ENCODE measurements at regions not wholly inside any gene's neighbourhood (a gene's known extent, or its start where the extent isn't known, plus 50 kb on each side); places are given as distances from the start of the nearest gene placed in this dataset.
A peak's percentile ranks its signal among the peaks of the same experiment; 100 is the strongest.
"Not testable (repeated sequence)": the region's sequence is repeated elsewhere in the genome, so short reads cannot be mapped to it uniquely, and the experiment has no call there.

GRCh38 chr20:53883098-53883911 lies 187.1 kb downstream of the BCAS1 start:
- no peak for FAIRE-seq

GRCh38 chr20:53882438-53882986 lies 187.9 kb downstream of the BCAS1 start:
- intact Hi-C loops (cut with DNase I); H3K27ac ChIP-seq (ENCODE audit: low read depth in 2 of 2, low read length in 2 of 2); H3K9me3 ChIP-seq (ENCODE audit: control insufficient read depth in 2 of 3, insufficient read depth in 1 of 3, low read length in 3 of 3); H3K27me3 ChIP-seq (ENCODE audit: control insufficient read depth, insufficient read depth, low read length); DNase-seq; H3K4me3 ChIP-seq (ENCODE audit: low read length in 3 of 3); H3K36me3 ChIP-seq (ENCODE audit: control insufficient read depth in 2 of 3, insufficient read depth in 3 of 3, low read length in 3 of 3); FAIRE-seq; H3K9ac ChIP-seq (ENCODE audit: low read length in 3 of 3): not testable (repeated sequence)
- peaks cover 8 to 17% (median 10%) of the 10 kb centered on the region in 3 donors for H3K4me1 ChIP-seq (ENCODE audit: control insufficient read depth in 2 of 3, insufficient read depth in 2 of 3, low read depth in 1 of 3, low read length in 3 of 3)

More at GRCh38 chr20:53883098-53883911, 187.1 kb downstream of the BCAS1 start:
- no peaks in the 10 kb centered on the region for H3K9me3 ChIP-seq (ENCODE audit: control insufficient read depth in 2 of 3, insufficient read depth in 1 of 3, low read length in 3 of 3)
- H3K9ac ChIP-seq (ENCODE audit: low read length in 3 of 3), result no peak overlapping the region
- H3K4me1 ChIP-seq (ENCODE audit: control insufficient read depth in 2 of 3, insufficient read depth in 2 of 3, low read depth in 1 of 3, low read length in 3 of 3), result peaks cover 8 to 14% (median 9%) of the 10 kb centered on the region in 3 donors
- intact Hi-C loops (cut with DNase I), result no loop called here
- H3K27me3 ChIP-seq (ENCODE audit: control insufficient read depth, insufficient read depth, low read length), result no peaks in the 10 kb centered on the region
- no peaks in the 10 kb centered on the region for H3K36me3 ChIP-seq (ENCODE audit: control insufficient read depth in 2 of 3, insufficient read depth in 3 of 3, low read length in 3 of 3)
- no peak overlapping the region for H3K4me3 ChIP-seq (ENCODE audit: low read length in 3 of 3)
- TF ChIP-seq CTCF (IDR thresholded peaks at IDR 0.05; ENCODE audit: borderline replicate concordance, extremely low read depth, insufficient read depth), result no peak
- peak in 2 of 5 donors; percentile 52 to 66 for DNase-seq
- H3K27ac ChIP-seq (ENCODE audit: low read depth in 2 of 2, low read length in 2 of 2), result no peak overlapping the region

GRCh38 chr20:53881362-53881761 lies 189.0 kb downstream of the BCAS1 start:
- no peak for DNase-seq
- Histone ChIP-seq H3K27ac (ENCODE audit: low read depth in 2 of 2, low read length in 2 of 2) (no peak overlapping the region), H3K4me1 (ENCODE audit: control insufficient read depth in 2 of 3, insufficient read depth in 2 of 3, low read depth in 1 of 3, low read length in 3 of 3) (peaks cover 8 to 17% (median 10%) of the 10 kb centered on the region in 3 donors), H3K9me3 (ENCODE audit: control insufficient read depth in 2 of 3, insufficient read depth in 1 of 3, low read length in 3 of 3) (no peaks in the 10 kb centered on the region), H3K9ac (ENCODE audit: low read length in 3 of 3) (no peak overlapping the region), H3K36me3 (ENCODE audit: control insufficient read depth in 2 of 3, insufficient read depth in 3 of 3, low read length in 3 of 3) (no peaks in the 10 kb centered on the region), H3K27me3 (ENCODE audit: control insufficient read depth, insufficient read depth, low read length) (no peaks in the 10 kb centered on the region), H3K4me3 (ENCODE audit: low read length in 3 of 3) (no peak overlapping the region)
- no peak for TF ChIP-seq CTCF (IDR thresholded peaks at IDR 0.05; ENCODE audit: borderline replicate concordance, extremely low read depth, insufficient read depth)
- intact Hi-C loops (cut with DNase I), result no loop called here
- FAIRE-seq, result no peak

GRCh38 chr20:53880108-53880641 lies 190.2 kb downstream of the BCAS1 start:
- no peak overlapping the region for H3K9ac ChIP-seq (ENCODE audit: low read length in 3 of 3)
- no peak for TF ChIP-seq CTCF (IDR thresholded peaks at IDR 0.05; ENCODE audit: borderline replicate concordance, extremely low read depth, insufficient read depth)
- intact Hi-C loops (cut with DNase I), result no loop called here
- no peak overlapping the region for H3K27ac ChIP-seq (ENCODE audit: low read depth in 2 of 2, low read length in 2 of 2)
- H3K4me1 ChIP-seq (ENCODE audit: control insufficient read depth in 2 of 3, insufficient read depth in 2 of 3, low read depth in 1 of 3, low read length in 3 of 3), result peaks cover 8 to 17% (median 10%) of the 10 kb centered on the region in 3 donors
- H3K4me3 ChIP-seq (ENCODE audit: low read length in 3 of 3), result no peak overlapping the region
- no peaks in the 10 kb centered on the region for H3K9me3 ChIP-seq (ENCODE audit: control insufficient read depth in 2 of 3, insufficient read depth in 1 of 3, low read length in 3 of 3)
- no peaks in the 10 kb centered on the region for H3K27me3 ChIP-seq (ENCODE audit: control insufficient read depth, insufficient read depth, low read length)
- no peaks in the 10 kb centered on the region for H3K36me3 ChIP-seq (ENCODE audit: control insufficient read depth in 2 of 3, insufficient read depth in 3 of 3, low read length in 3 of 3)
- no peak for DNase-seq
- FAIRE-seq, result no peak

All from kidney (tissue), 13 donors.